ENCODE measurements at regions not wholly inside any gene's neighbourhood (a gene's known extent, or its start where the extent isn't known, plus 50 kb on each side); places are given as distances from the start of the nearest gene placed in this dataset.

- peaks cover 2% of the 10 kb centered on the region for H3K9me3 Mint-ChIP-seq
- peak overlapping the region; percentile 78 for H3K4me3 Mint-ChIP-seq
- peak; percentile 94 for ATAC-seq
- peak overlapping the region; percentile 89 for H3K27ac Mint-ChIP-seq
- no peaks in the 10 kb centered on the region for H3K27me3 Mint-ChIP-seq
- H3K36me3 Mint-ChIP-seq, result peaks cover 10% of the 10 kb centered on the region
- H3K4me1 Mint-ChIP-seq, result peaks cover 65% of the 10 kb centered on the region
These were observed 78.8 kb upstream of the ARID1B start for GRCh38 chr6:156698239-156699016.

DNA sequence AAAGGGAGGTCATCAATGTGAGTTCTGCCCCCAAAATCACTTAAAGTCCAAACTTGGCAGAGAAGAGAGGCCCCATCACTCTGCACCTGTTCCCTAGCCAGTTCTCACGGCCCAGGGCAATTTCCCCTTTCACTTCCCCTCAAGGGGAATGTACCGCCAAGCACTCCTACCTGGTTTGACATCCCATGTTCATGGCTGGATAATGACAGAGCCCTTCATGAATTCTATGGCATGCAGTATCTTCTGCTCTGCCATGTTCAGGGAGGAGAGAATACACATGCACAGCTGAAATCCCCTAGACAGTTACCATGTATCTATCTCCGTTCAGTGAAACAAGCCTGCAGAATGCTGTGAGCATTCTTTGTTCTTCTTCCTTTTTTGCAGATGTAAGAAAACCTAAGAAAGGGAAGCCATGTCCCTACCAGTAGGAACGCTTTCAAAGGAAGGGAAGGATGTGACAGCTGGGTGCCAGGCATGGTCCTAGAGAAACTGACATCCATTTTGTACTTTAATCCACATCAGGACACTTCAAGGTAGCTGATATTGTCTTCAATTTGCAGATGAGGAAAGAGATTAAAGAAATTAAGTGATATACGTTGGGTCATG lies 79.8 kb upstream of the ARID1B start:
- Mint-ChIP-seq H3K27ac (peak overlapping the region; percentile 89), H3K36me3 (peaks cover 10% of the 10 kb centered on the region), H3K4me1 (peaks cover 65% of the 10 kb centered on the region), H3K9me3 (peaks cover 2% of the 10 kb centered on the region), H3K27me3 (no peaks in the 10 kb centered on the region), H3K4me3 (peak overlapping the region; percentile 78)
- ATAC-seq, result peak; percentile 65

DNA sequence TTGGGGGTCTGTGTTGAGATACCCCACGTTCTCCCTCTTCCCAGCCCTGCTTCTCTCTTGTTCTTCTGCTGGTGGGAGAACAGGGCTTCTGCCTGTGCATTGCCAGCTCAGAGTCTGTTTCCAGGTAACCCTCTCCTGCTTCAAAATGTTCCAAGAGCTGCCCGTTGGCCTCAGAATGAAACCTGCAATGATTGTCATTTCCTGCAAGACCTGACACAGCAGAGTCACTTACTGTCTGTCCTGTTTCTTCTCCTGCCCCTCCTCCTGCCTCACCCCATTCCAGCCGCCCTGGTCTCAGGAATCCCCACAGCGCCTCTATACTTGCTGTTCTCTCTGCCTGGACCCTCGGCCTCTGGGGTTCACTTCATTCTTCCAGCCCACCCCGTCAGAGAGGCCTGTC lies 81.4 kb upstream of the ARID1B start:
- Mint-ChIP-seq H3K27ac (peak overlapping the region; percentile 89), H3K4me3 (peak overlapping the region; percentile 42)

DNA sequence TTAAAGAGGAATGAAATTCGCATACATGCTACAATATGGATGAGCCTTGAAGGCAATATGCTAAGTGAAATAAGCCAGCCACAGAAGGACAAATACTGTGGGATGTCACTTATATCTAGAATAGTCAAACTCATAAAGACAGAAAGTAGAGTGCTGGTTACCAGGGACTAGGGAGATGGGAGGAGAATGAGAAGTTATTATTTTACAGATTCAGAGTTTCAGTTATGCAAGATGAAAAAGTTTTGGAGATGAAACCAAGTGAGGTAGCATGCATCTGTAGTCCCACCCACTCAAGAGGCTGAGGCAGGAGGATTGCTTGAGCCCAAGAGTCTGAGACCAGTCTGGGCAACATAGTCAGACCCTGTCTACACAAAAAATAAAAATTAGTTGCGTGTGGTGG lies 82.5 kb upstream of the ARID1B start:
- Mint-ChIP-seq H3K27ac (peak overlapping the region; percentile 89), H3K9me3 (peaks cover 2% of the 10 kb centered on the region), H3K4me1 (peaks cover 71% of the 10 kb centered on the region), H3K4me3 (no peak overlapping the region), H3K27me3 (no peaks in the 10 kb centered on the region), H3K36me3 (peaks cover 10% of the 10 kb centered on the region)
- no peak for ATAC-seq

More for the DNA sequence above, 81.4 kb upstream of the ARID1B start:
- peaks cover 64% of the 10 kb centered on the region for H3K4me1 Mint-ChIP-seq
- no peaks in the 10 kb centered on the region for H3K27me3 Mint-ChIP-seq
- no peak for ATAC-seq
- peaks cover 10% of the 10 kb centered on the region for H3K36me3 Mint-ChIP-seq
- peaks cover 2% of the 10 kb centered on the region for H3K9me3 Mint-ChIP-seq

- H3K4me1 Mint-ChIP-seq, result peaks cover 64% of the 10 kb centered on the region
- H3K9me3 Mint-ChIP-seq, result peaks cover 2% of the 10 kb centered on the region
- H3K36me3 Mint-ChIP-seq, result peaks cover 10% of the 10 kb centered on the region
- peak; percentile 78 for ATAC-seq
- H3K4me3 Mint-ChIP-seq, result no peak overlapping the region
- H3K27ac Mint-ChIP-seq, result peak overlapping the region; percentile 91
- H3K27me3 Mint-ChIP-seq, result no peaks in the 10 kb centered on the region
These were observed 86.2 kb upstream of the ARID1B start for GRCh38 chr6:156691018-156691417.

DNA sequence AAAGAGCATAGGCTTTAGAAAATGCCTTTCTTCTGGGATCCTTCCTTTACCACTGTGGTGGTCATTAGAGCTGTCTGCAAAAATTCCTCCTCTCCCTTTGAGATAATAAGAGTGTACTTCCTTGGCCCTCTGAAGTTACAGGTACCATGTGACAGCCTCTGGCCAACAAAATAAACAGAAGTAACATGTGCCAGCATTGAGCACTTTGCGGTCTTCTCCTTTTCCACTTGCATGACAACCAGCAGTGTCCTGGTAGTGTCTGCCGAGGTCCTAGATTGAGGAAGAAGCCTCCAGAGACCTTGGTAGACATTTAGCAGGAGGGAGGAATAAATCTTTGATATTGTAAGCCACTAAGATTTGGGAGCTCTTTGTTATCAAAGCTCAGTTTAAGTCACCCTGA lies 87.5 kb upstream of the ARID1B start:
- Mint-ChIP-seq H3K36me3 (peaks cover 3% of the 10 kb centered on the region), H3K4me1 (peaks cover 59% of the 10 kb centered on the region), H3K4me3 (no peak overlapping the region), H3K9me3 (peaks cover 2% of the 10 kb centered on the region), H3K27me3 (no peaks in the 10 kb centered on the region), H3K27ac (peak overlapping the region; percentile 91)
- no peak for ATAC-seq

DNA sequence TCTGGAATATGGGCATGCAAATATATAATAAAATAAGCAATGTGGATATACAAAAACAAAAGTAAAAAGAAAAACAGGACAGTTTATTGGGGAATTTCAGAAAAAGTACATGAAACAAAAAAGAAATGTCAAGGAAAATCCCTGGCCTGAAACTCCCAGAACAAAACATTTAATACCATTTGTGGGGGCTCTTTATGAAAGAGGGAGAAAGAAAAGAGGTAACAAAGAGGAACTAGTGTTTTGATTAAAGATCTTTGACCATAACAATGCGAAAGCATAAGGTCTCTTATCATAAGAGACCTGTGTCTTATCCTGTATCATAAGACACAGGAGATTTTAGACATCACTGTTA lies 88.6 kb upstream of the ARID1B start:
- no peak for ATAC-seq
- no peaks in the 10 kb centered on the region for H3K9me3 Mint-ChIP-seq
- no peaks in the 10 kb centered on the region for H3K36me3 Mint-ChIP-seq
- no peaks in the 10 kb centered on the region for H3K27me3 Mint-ChIP-seq
- H3K4me1 Mint-ChIP-seq, result peaks cover 55% of the 10 kb centered on the region
- H3K4me3 Mint-ChIP-seq, result no peak overlapping the region
- peak overlapping the region; percentile 91 for H3K27ac Mint-ChIP-seq

- no peaks in the 10 kb centered on the region for H3K36me3 Mint-ChIP-seq
- no peaks in the 10 kb centered on the region for H3K27me3 Mint-ChIP-seq
- peak overlapping the region; percentile 91 for H3K27ac Mint-ChIP-seq
- no peaks in the 10 kb centered on the region for H3K9me3 Mint-ChIP-seq
- H3K4me1 Mint-ChIP-seq, result peaks cover 55% of the 10 kb centered on the region
- H3K4me3 Mint-ChIP-seq, result peak overlapping the region; percentile 77
- ATAC-seq, result no peak
These were observed 89.2 kb upstream of the ARID1B start for GRCh38 chr6:156687789-156688619.

GRCh38 chr6:156686995-156687788 lies 90.0 kb upstream of the ARID1B start:
- H3K27me3 Mint-ChIP-seq, result no peaks in the 10 kb centered on the region
- no peaks in the 10 kb centered on the region for H3K36me3 Mint-ChIP-seq
- ATAC-seq, result peak; percentile 93
- H3K27ac Mint-ChIP-seq, result peak overlapping the region; percentile 91
- H3K4me1 Mint-ChIP-seq, result peaks cover 55% of the 10 kb centered on the region
- H3K9me3 Mint-ChIP-seq, result no peaks in the 10 kb centered on the region
- H3K4me3 Mint-ChIP-seq, result peak overlapping the region; percentile 86

DNA sequence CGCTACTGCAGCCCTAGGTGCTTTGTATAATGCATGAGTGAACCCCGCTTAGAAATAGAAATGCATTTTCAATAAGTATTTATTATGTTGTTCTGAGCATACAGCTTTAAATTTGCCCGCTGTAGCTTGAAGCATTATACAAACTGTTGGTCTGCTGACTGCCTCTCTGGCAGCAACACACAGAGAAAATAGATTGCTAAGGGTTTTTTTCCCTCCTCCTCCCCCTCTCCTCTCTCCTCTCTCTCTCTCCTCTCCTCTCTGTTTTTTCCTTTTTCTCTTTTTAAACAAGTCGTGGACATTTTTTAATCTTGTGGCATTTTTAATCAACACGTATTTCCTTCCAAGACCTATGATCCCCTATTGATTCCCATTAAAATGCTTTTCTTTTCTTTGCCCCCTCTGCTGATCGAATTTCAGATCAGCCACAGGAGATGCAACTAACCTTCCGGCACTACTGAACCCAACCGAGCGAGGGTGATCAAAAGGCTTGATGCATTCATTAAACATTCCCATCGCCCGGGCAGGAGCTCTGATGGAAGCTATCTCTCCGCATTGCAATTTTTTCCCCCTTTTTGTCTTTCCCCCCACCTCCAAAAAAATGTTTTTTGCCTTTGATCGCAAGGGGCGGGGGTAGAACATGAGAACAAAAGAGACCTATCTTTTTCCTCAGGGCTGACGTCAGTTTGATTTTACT lies 90.7 kb upstream of the ARID1B start:
- no peaks in the 10 kb centered on the region for H3K27me3 Mint-ChIP-seq
- no peaks in the 10 kb centered on the region for H3K9me3 Mint-ChIP-seq
- H3K27ac Mint-ChIP-seq, result peak overlapping the region; percentile 91
- peak; percentile 37 for ATAC-seq
- H3K36me3 Mint-ChIP-seq, result no peaks in the 10 kb centered on the region
- peaks cover 50% of the 10 kb centered on the region for H3K4me1 Mint-ChIP-seq
- peak overlapping the region; percentile 86 for H3K4me3 Mint-ChIP-seq

DNA sequence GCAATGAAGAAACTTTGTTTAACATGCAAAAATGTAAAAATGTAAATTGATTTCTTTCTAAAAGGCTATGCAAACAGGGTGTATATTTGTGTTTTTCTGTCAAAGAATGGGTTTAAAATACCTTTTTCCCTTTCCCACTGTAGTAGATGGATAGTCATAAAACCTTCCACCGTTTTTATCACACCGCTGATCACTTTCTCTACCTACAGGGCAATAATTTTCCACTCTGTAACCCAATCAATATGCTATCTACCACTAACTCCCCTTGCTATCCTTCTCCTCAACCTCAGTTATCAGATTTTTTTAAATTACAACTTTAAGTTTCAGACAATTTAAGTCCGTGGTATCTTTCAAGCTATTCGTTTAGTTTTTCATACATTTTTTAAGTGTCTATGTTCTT lies 91.4 kb upstream of the ARID1B start:
- Mint-ChIP-seq H3K36me3 (no peaks in the 10 kb centered on the region), H3K27ac (peak overlapping the region; percentile 91), H3K9me3 (no peaks in the 10 kb centered on the region), H3K4me3 (peak overlapping the region; percentile 86), H3K27me3 (no peaks in the 10 kb centered on the region), H3K4me1 (peaks cover 43% of the 10 kb centered on the region)
- ATAC-seq, result no peak

GRCh38 chr6:156683821-156684220 lies 93.4 kb upstream of the ARID1B start:
- H3K4me3 Mint-ChIP-seq, result no peak overlapping the region

GRCh38 chr6:156676721-156677120 lies 100.5 kb upstream of the ARID1B start:
- ATAC-seq, result no peak
- no peaks in the 10 kb centered on the region for H3K27me3 Mint-ChIP-seq
- peaks cover 13% of the 10 kb centered on the region for H3K36me3 Mint-ChIP-seq
- peaks cover 17% of the 10 kb centered on the region for H3K9me3 Mint-ChIP-seq
- H3K4me1 Mint-ChIP-seq, result peaks cover 15% of the 10 kb centered on the region
- H3K4me3 Mint-ChIP-seq, result no peak overlapping the region
- no peak overlapping the region for H3K27ac Mint-ChIP-seq

More at GRCh38 chr6:156683821-156684220, 93.4 kb upstream of the ARID1B start:
- Mint-ChIP-seq H3K27me3 (no peaks in the 10 kb centered on the region), H3K9me3 (no peaks in the 10 kb centered on the region), H3K4me1 (peaks cover 24% of the 10 kb centered on the region), H3K36me3 (no peaks in the 10 kb centered on the region), H3K27ac (no peak overlapping the region)
- ATAC-seq, result no peak

DNA sequence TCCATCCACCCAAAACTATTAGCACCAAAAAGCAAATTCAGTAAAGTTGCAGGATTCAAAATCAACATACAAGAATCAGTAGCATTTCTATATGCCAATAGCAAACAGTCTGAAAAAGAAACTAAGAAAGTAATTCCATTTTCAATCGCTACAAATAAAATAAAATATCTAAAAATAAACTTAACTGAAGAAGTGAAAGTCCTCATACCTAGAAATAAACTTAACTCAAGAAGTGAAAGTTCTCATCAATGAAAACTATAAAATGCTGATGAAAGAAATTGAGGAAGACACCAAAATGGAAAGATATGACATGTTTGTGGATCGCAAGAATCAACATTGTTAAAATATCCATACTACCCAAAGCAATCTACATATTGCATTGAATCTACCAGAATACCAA lies 103.0 kb upstream of the ARID1B start:
- ATAC-seq, result no peak
- Mint-ChIP-seq H3K27ac (peak overlapping the region; percentile 28), H3K4me1 (peaks cover 15% of the 10 kb centered on the region), H3K36me3 (peaks cover 13% of the 10 kb centered on the region), H3K4me3 (no peak overlapping the region), H3K27me3 (no peaks in the 10 kb centered on the region), H3K9me3 (peaks cover 17% of the 10 kb centered on the region)
